ENCODE measurements at regions not wholly inside any gene's neighbourhood (a gene's known extent, or its start where the extent isn't known, plus 50 kb on each side); places are given as distances from the start of the nearest gene placed in this dataset.

DNA sequence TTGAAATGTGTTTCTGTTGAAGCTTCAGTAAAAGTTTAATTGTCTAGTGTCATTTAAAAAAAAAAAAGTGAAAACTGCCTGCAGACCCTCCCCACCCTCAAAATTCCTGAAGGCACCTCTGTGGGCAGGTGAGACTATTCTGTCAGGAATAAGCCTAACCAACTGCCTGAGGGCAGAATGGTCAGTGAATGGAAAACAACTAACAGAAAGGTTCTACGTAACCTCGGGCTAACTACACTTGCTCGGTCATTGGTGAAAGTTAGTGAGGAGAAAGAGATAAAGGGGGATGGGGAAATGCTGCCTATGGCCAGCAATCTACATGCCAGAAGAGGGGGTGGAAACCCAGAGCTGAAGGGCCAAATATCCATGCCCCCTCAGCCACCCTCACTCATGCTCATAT, 108.6 kb upstream of the SLC24A5 start:
- ChIA-PET CTCF (no interaction called here), POLR2A (no interaction called here)
- intact Hi-C loops (cut with micrococcal nuclease; ENCODE audit: unreplicated experiment) (no loop called here), in situ Hi-C loops (cut with HindIII; ENCODE audit: low pct_unique_long_range_greater_than_20kb, low sequenced_read_pairs) (no loop called here)
- Histone ChIP-seq H3K4me3 (ENCODE audit: low read depth in 2 of 2, low read length in 2 of 2) (no peak overlapping the region), H3K36me3 (ENCODE audit: control insufficient read depth, insufficient read depth, low read length) (no peaks in the 10 kb centered on the region), H3K27me3 (ENCODE audit: control insufficient read depth, insufficient read depth, low read length) (no peaks in the 10 kb centered on the region), H3K27ac (ENCODE audit: low read length) (no peak overlapping the region), H3K4me1 (ENCODE audit: control insufficient read depth, insufficient read depth, low read length) (no peaks in the 10 kb centered on the region), H3K9me3 (ENCODE audit: control insufficient read depth, insufficient read depth, low read depth, low read length) (no peaks in the 10 kb centered on the region)
- ATAC-seq (no peak), DNase-seq (ENCODE audit: low read depth, low spot score) (no peak)
- TF ChIP-seq TCF7L2 (IDR thresholded peaks at IDR 0.05; ENCODE audit: low read depth, low read length) (no peak), POLR2AphosphoS5 (IDR thresholded peaks at IDR 0.05; ENCODE audit: low read depth, low read length) (no peak), SIN3A (IDR thresholded peaks at IDR 0.05; ENCODE audit: borderline replicate concordance, insufficient read depth, low read depth, low read length) (no peak), CTCF (IDR thresholded peaks at IDR 0.05) (no peak), REST (IDR thresholded peaks at IDR 0.05; ENCODE audit: insufficient read depth in 1 of 2, low read depth in 2 of 2, low read length in 1 of 2) (no peak)
- BruUV-seq (replicated peaks): no TSS peak

DNA sequence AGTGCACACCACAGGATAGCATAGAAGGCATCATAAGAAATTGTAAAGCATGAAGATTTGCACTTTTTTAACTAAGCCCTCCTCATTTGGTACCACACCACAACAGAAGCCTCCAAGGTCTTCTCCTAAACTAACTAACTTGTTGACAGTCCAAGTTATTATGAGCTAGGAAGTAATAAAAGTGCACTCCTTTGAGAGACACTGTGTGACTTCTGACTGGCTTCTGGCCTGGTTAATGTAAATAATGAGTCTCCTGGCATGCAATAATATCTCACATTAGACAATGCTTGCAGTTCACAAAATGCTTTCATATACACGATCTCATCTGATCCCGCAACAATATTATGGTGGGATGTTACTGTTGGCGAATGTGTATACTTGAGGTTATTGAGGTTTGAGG, 103.9 kb upstream of the SLC24A5 start:
- intact Hi-C loops (cut with micrococcal nuclease; ENCODE audit: unreplicated experiment) (no loop called here), in situ Hi-C loops (cut with HindIII; ENCODE audit: low pct_unique_long_range_greater_than_20kb, low sequenced_read_pairs) (no loop called here)
- ATAC-seq (no peak), DNase-seq (ENCODE audit: low read depth, low spot score) (no peak)
- TF ChIP-seq POLR2AphosphoS5 (IDR thresholded peaks at IDR 0.05; ENCODE audit: low read depth, low read length): no peak
- no peak for TF ChIP-seq REST (IDR thresholded peaks at IDR 0.05; ENCODE audit: insufficient read depth in 1 of 2, low read depth in 2 of 2, low read length in 1 of 2)
- no peak for TF ChIP-seq TCF7L2 (IDR thresholded peaks at IDR 0.05; ENCODE audit: low read depth, low read length)
- TF ChIP-seq CTCF (IDR thresholded peaks at IDR 0.05): no peak
- no peak for TF ChIP-seq SIN3A (IDR thresholded peaks at IDR 0.05; ENCODE audit: borderline replicate concordance, insufficient read depth, low read depth, low read length)
- H3K4me3 ChIP-seq (ENCODE audit: low read depth in 2 of 2, low read length in 2 of 2): no peak overlapping the region
- H3K27me3 ChIP-seq (ENCODE audit: control insufficient read depth, insufficient read depth, low read length): no peaks in the 10 kb centered on the region
- CTCF ChIA-PET: no interaction called here
- no peaks in the 10 kb centered on the region for H3K9me3 ChIP-seq (ENCODE audit: control insufficient read depth, insufficient read depth, low read depth, low read length)
- H3K36me3 ChIP-seq (ENCODE audit: control insufficient read depth, insufficient read depth, low read length): no peaks in the 10 kb centered on the region
- H3K27ac ChIP-seq (ENCODE audit: low read length): no peak overlapping the region
- BruUV-seq (replicated peaks): no TSS peak
- no peaks in the 10 kb centered on the region for H3K4me1 ChIP-seq (ENCODE audit: control insufficient read depth, insufficient read depth, low read length)
- POLR2A ChIA-PET: no interaction called here
